HFFc6 (cell line): ENCODE measurements at regions not wholly inside any gene's neighbourhood (a gene's known extent, or its start where the extent isn't known, plus 50 kb on each side); places are given as distances from the start of the nearest gene placed in this dataset.

ENCODE experiments used
- DNase-seq: peaks from one replicate; pipeline ENCODE4 v3.0.0-alpha.2; 2018
- H3K27ac Mint-ChIP-seq: 2 replicates; pipeline ENCODE4 v1.8.0; 2020; ENCODE audit warnings: mild to moderate bottlenecking, mixed read lengths
- H3K27me3 Mint-ChIP-seq: 2 replicates; pipeline ENCODE4 v1.8.0; 2021; ENCODE audit warnings: mild to moderate bottlenecking, moderate library complexity, mixed read lengths; ENCODE audit not compliant: insufficient read depth
- H3K36me3 Mint-ChIP-seq: 2 replicates; pipeline ENCODE4 v1.8.0; 2021; ENCODE audit warnings: low read depth, mixed read lengths
- H3K4me1 Mint-ChIP-seq: 2 replicates; pipeline ENCODE4 v1.8.0; 2020; ENCODE audit warnings: low read depth, mixed read lengths
- H3K4me3 Mint-ChIP-seq: 2 replicates; pipeline ENCODE4 v1.8.0; 2020; ENCODE audit warnings: mild to moderate bottlenecking, moderate library complexity, mixed read lengths
- H3K9me3 Mint-ChIP-seq: 2 replicates; pipeline ENCODE4 v1.8.0; 2020; ENCODE audit warnings: mild to moderate bottlenecking, mixed read lengths
- CTCF ChIP-seq: fragments of 200-600 bp; sonication (generic); IDR thresholded peaks from 2 replicates; pipeline ENCODE4 v1.5.0; 2021; ENCODE audit warnings: antibody characterized with exemption, mild to moderate bottlenecking

GRCh38 chr5:86970361-86970760, 297.3 kb upstream of the RASA1 start:
- Mint-ChIP-seq H3K36me3 (no peaks in the 10 kb centered on the region), H3K4me3 (no peak overlapping the region), H3K27me3 (no peaks in the 10 kb centered on the region), H3K9me3 (no peaks in the 10 kb centered on the region), H3K4me1 (peaks cover 36% of the 10 kb centered on the region), H3K27ac (no peak overlapping the region)
- no peak for DNase-seq
- no peak for TF ChIP-seq CTCF

- peak; percentile 29 for DNase-seq
- H3K27me3 Mint-ChIP-seq, result peaks cover 2% of the 10 kb centered on the region; the same call in 1 of the 2 replicates
- no peaks in the 10 kb centered on the region for H3K36me3 Mint-ChIP-seq
- peak; percentile 73 for TF ChIP-seq CTCF
- H3K27ac Mint-ChIP-seq, result peak overlapping the region; percentile 15; the same call in 1 of the 2 replicates
- H3K9me3 Mint-ChIP-seq, result no peaks in the 10 kb centered on the region
- H3K4me1 Mint-ChIP-seq, result peaks cover 40% of the 10 kb centered on the region
- H3K4me3 Mint-ChIP-seq, result peak overlapping the region; percentile 77
Measured at GRCh38 chr5:86971034-86971571, 296.6 kb upstream of the RASA1 start.

- no peak for DNase-seq
- Mint-ChIP-seq H3K27ac (no peak overlapping the region), H3K9me3 (no peaks in the 10 kb centered on the region), H3K36me3 (no peaks in the 10 kb centered on the region), H3K27me3 (peaks cover 2% of the 10 kb centered on the region; the same call in 1 of the 2 replicates), H3K4me3 (no peak overlapping the region), H3K4me1 (peaks cover 35% of the 10 kb centered on the region)
- no peak for TF ChIP-seq CTCF
Measured at GRCh38 chr5:86974955-86975354, 292.7 kb upstream of the RASA1 start.

GRCh38 chr5:86977190-86977589, 290.5 kb upstream of the RASA1 start:
- Mint-ChIP-seq H3K36me3 (no peaks in the 10 kb centered on the region), H3K9me3 (no peaks in the 10 kb centered on the region), H3K4me3 (no peak overlapping the region), H3K4me1 (peaks cover 32% of the 10 kb centered on the region), H3K27me3 (peaks cover 5% of the 10 kb centered on the region; the same call in 1 of the 2 replicates), H3K27ac (no peak overlapping the region)
- DNase-seq, result no peak
- no peak for TF ChIP-seq CTCF

- no peak for TF ChIP-seq CTCF
- DNase-seq, result no peak
- no peak overlapping the region for H3K27ac Mint-ChIP-seq
- peaks cover 5% of the 10 kb centered on the region; the same call in 1 of the 2 replicates for H3K27me3 Mint-ChIP-seq
- H3K4me1 Mint-ChIP-seq, result peaks cover 32% of the 10 kb centered on the region
- no peak overlapping the region for H3K4me3 Mint-ChIP-seq
- H3K9me3 Mint-ChIP-seq, result no peaks in the 10 kb centered on the region
- H3K36me3 Mint-ChIP-seq, result no peaks in the 10 kb centered on the region
Measured at GRCh38 chr5:86977808-86978207, 289.9 kb upstream of the RASA1 start.
